ENCODE measurements at regions not wholly inside any gene's neighbourhood (a gene's known extent, or its start where the extent isn't known, plus 50 kb on each side); places are given as distances from the start of the nearest gene placed in this dataset.

DNA sequence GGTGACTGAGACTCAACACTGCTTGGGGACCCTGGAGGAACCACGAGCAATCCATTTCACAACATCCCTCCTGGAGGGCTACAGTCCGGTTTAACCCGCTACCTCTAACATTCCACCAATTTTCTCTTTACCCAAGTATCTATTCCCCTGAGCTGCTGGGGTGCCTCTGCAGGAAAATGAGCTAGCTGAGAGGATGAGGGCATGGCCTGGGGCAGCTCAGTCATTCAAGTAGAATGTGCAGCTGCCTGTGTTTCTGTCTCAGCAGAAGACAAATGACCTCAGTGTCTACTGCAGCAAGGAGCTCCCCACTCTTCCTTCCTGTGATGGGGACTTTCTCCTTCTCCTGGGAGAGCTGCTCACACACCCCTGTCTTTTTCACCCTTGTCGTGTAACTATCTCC lies 120.8 kb downstream of the ZNF518B start (continued):
- TF ChIP-seq RAD21 (IDR thresholded peaks at IDR 0.05; ENCODE audit: insufficient read depth, low read depth, low read length) = no peak

DNA sequence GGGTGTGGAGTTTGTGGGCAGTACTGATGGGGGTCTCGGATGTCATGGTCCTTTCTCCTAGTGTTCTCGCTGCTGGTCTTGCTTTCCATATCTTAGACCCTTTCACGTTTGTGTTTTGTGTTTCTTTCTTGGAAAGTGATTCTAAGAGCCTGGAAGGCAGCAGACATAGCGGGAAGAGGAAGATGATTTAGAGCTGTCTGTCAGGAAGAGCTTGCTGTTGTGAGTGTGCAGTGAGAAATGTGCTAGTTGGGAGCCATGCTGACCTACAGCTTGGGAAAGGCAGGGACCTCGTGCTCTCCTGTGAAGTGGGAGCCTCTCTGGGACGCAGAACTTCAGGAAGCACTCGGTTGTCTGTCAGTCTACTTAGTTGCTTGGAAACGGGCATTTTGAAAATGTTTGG lies 122.2 kb downstream of the ZNF518B start:
- CTCF ChIA-PET = no interaction called here
- DNase-seq (ENCODE audit: low read depth, low spot score) (no peak), FAIRE-seq (no peak), ATAC-seq (no peak)
- H3K27ac ChIP-seq (ENCODE audit: control insufficient read depth, insufficient read depth) = no peak overlapping the region
- H2AFZ ChIP-seq (ENCODE audit: control insufficient read depth, low read depth, low read length) = no peak overlapping the region
- no peak overlapping the region for H3K9ac ChIP-seq (ENCODE audit: control insufficient read depth, insufficient read depth, low read length)
- TF ChIP-seq POLR2AphosphoS2 (IDR thresholded peaks at IDR 0.05; ENCODE audit: low read depth, low read length) = no peak
- TF ChIP-seq STAT3 (IDR thresholded peaks at IDR 0.05; ENCODE audit: low read depth, low read length) = no peak
- no peak for TF ChIP-seq MYC (IDR thresholded peaks at IDR 0.05; ENCODE audit: insufficient read depth, insufficient read length, insufficient replicate concordance, low read length, severe bottlenecking)
- no peak for TF ChIP-seq JUND (IDR thresholded peaks at IDR 0.05; ENCODE audit: low read depth, low read length)
- TF ChIP-seq PAX5 (IDR thresholded peaks at IDR 0.05; ENCODE audit: borderline replicate concordance, low read depth, low read length) = no peak
- TF ChIP-seq, protein P1, sequence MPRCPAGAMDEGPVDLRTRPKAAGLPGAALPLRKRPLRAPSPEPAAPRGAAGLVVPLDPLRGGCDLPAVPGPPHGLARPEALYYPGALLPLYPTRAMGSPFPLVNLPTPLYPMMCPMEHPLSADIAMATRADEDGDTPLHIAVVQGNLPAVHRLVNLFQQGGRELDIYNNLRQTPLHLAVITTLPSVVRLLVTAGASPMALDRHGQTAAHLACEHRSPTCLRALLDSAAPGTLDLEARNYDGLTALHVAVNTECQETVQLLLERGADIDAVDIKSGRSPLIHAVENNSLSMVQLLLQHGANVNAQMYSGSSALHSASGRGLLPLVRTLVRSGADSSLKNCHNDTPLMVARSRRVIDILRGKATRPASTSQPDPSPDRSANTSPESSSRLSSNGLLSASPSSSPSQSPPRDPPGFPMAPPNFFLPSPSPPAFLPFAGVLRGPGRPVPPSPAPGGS (IDR thresholded peaks at IDR 0.05; ENCODE audit: borderline replicate concordance, insufficient read depth, low read depth, low read length, poor library complexity, severe bottlenecking) = no peak
- no peak for TF ChIP-seq CEBPB (IDR thresholded peaks at IDR 0.05; ENCODE audit: borderline replicate concordance in 1 of 2, low read depth in 2 of 2, low read length in 2 of 2)
- no peak for TF ChIP-seq PAX8 (IDR thresholded peaks at IDR 0.05)
- TF ChIP-seq MYB (IDR thresholded peaks at IDR 0.05; ENCODE audit: borderline replicate concordance, low read depth, low read length) = no peak
- BruUV-seq (replicated peaks) = no TSS peak
- no peak overlapping the region for H3K4me3 ChIP-seq
- H3K4me2 ChIP-seq (ENCODE audit: control insufficient read depth, insufficient read depth) = no peak overlapping the region
- no peaks in the 10 kb centered on the region for H3K9me3 ChIP-seq (replicated peaks; ENCODE audit: control insufficient read depth, insufficient read depth, low read length)
- no peaks in the 10 kb centered on the region; the same call in 1 of the 2 replicates for H4K20me1 ChIP-seq (ENCODE audit: control insufficient read depth, insufficient read depth)
- no peaks in the 10 kb centered on the region for H3K4me1 ChIP-seq (ENCODE audit: control insufficient read depth, insufficient read depth, low read length)
- H3K36me3 ChIP-seq (ENCODE audit: control insufficient read depth in 2 of 2, insufficient read depth in 2 of 2, low read length in 1 of 2) = no peaks in the 10 kb centered on the region
- no peaks in the 10 kb centered on the region for H3K27me3 ChIP-seq (replicated peaks in 1 of 2; ENCODE audit: control insufficient read depth in 2 of 2, insufficient read depth in 2 of 2, low read length in 1 of 2)
- in situ Hi-C loops (cut with MboI) = no loop called here
- POLR2A ChIA-PET = no interaction called here
- no peaks in the 10 kb centered on the region for H3K79me2 ChIP-seq (ENCODE audit: control insufficient read depth, insufficient read depth, low read length)
- RAD21 ChIA-PET (ENCODE audit: unreplicated experiment) = no interaction called here
- SMC1A ChIA-PET (ENCODE audit: uncharacterized antibody, unreplicated experiment) = no interaction called here
- intact Hi-C loops (cut with micrococcal nuclease; ENCODE audit: unreplicated experiment) = no loop called here
- 2% methylated on average over 8 of the region's 8 CpGs for WGBS (ENCODE audit: insufficient coverage, insufficient replicate concordance, low lambda C conversion rate, missing lambda C conversion rate)
